Transverse colon (tissue), 4 donors: ENCODE measurements at regions not wholly inside any gene's neighbourhood (a gene's known extent, or its start where the extent isn't known, plus 50 kb on each side); places are given as distances from the start of the nearest gene placed in this dataset.

Experiments
- CTCF ChIP-seq, 5 experiments: fragments of 200-600 bp in 3 of 5; fragments of 450-650 bp in 2 of 5; sonication (generic) in 3 of 5; IDR thresholded peaks; 1 replicate in 2 of 5; 2 replicates in 3 of 5; pipeline ENCODE4 v1.5.1; 2016 to 2017; ENCODE audit warnings: antibody characterized with exemption in 5 of 5, inconsistent platforms in 3 of 5, mild to moderate bottlenecking in 2 of 5, moderate library complexity in 1 of 5
- POLR2A ChIP-seq: fragments of 450-650 bp; IDR thresholded peaks from one replicate; pipeline ENCODE4 v1.6.1; 2016; ENCODE audit warnings: antibody characterized with exemption, mild to moderate bottlenecking, moderate library complexity
- POLR2AphosphoS5 ChIP-seq, 3 donors: sonication (generic); formaldehyde crosslinking; IDR thresholded peaks; one replicate each; pipeline ENCODE4 v1.6.1; 2016; ENCODE audit warnings: antibody characterized with exemption in 3 of 3

- TF ChIP-seq CTCF (IDR thresholded peaks at IDR 0.05) (no peak), POLR2AphosphoS5 (IDR thresholded peaks at IDR 0.05) (no peak), POLR2A (no peak)
Measured at GRCh38 chr13:57932061-57932460, 300.5 kb downstream of the PCDH17 start.
